ENCODE measurements at regions not wholly inside any gene's neighbourhood (a gene's known extent, or its start where the extent isn't known, plus 50 kb on each side); places are given as distances from the start of the nearest gene placed in this dataset.
"Not testable (repeated sequence)": the region's sequence is repeated elsewhere in the genome, so short reads cannot be mapped to it uniquely, and the experiment has no call there.

DNA sequence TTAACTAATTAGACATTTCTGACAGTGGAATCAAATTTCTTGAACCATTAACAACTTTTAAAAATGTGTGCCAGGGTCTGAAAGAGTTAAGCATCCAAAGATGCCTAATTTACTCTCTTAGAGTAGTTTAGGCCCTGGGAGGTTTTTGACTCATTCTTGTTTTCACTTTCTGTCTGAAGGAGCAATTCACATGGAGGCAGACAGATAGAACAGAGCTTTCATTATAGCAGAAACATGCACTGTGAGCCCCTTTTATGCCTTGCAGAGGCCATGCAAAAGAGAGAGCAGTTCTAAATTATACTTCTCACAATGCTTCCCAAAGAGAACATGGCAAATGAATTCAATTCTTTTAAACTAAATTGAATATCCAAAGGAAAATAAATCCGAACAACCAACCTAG, 554.8 kb downstream of the MFSD1 start:
- H3K9me3 ChIP-seq: no peaks in the 10 kb centered on the region
- peaks cover 4% of the 10 kb centered on the region; the same call in 1 of the 2 replicates for H3K27me3 ChIP-seq
- no peaks in the 10 kb centered on the region for H3K36me3 ChIP-seq
- H3K4me3 ChIP-seq: no peak overlapping the region
- no peak for DNase-seq

DNA sequence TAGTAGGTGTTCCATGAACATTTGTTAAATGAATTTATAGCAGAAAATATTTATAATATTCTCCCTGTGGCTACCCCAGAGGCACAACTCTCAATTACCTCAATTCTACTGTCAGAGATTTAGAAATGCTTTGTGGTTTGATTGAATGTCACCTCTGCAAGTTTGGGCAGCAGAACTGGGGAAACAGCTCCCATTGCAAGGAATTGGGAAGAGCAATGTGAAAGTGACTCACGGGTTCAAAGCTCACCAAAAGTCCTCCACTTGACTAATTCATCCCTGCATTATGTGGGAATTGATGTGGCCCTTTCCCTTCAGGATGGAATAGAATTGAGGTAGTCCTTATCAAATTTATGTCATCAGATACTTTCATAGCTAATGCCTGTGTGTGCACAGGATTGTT, 562.7 kb downstream of the MFSD1 start:
- H3K36me3 ChIP-seq: no peaks in the 10 kb centered on the region
- DNase-seq: no peak
- no peak overlapping the region for H3K4me3 ChIP-seq
- no peaks in the 10 kb centered on the region for H3K27me3 ChIP-seq
- no peaks in the 10 kb centered on the region for H3K9me3 ChIP-seq

DNA sequence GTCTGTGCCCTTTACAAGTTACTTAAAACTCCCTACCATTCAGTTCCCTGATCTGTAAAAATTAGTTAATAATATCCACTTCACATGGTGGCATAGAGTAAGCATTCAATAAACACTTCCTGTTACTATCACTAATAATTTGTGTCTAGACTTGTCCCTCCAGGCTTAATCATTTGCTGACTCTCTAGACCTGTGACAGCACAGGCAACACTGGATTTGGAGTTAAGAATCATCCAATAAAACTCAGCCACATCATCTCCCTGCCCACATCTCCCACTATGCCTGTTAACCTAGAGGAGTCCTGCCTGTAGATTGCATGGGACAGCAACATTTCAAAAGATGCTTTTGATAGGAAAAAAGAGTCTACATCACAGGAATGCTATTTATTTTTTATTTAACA, 564.6 kb downstream of the MFSD1 start:
- H3K27me3 ChIP-seq: no peaks in the 10 kb centered on the region
- H3K9me3 ChIP-seq: no peaks in the 10 kb centered on the region
- no peak overlapping the region for H3K4me3 ChIP-seq
- no peak for DNase-seq
- no peaks in the 10 kb centered on the region for H3K36me3 ChIP-seq

DNA sequence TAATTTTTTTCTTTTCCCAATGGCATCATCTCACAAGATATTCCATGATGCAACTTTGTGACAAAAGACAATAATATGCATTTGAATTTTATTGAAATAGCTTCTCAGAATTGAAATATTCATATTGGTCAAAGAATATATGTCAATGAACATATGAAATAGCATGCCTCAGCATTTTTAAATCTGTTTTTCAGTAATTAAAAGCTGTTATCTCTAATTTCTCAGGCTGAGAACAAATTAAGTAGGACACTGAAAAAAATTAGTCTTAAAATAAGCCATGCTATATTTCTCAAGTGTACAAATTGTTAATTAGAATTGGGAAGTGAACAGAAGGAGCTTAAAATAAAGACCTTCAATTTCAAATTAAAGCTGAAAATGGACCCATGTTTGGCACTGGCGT, 570.1 kb downstream of the MFSD1 start:
- no peak overlapping the region for H3K4me3 ChIP-seq
- H3K27me3 ChIP-seq: no peaks in the 10 kb centered on the region
- no peaks in the 10 kb centered on the region for H3K9me3 ChIP-seq
- H3K36me3 ChIP-seq: no peaks in the 10 kb centered on the region
- DNase-seq: no peak

DNA sequence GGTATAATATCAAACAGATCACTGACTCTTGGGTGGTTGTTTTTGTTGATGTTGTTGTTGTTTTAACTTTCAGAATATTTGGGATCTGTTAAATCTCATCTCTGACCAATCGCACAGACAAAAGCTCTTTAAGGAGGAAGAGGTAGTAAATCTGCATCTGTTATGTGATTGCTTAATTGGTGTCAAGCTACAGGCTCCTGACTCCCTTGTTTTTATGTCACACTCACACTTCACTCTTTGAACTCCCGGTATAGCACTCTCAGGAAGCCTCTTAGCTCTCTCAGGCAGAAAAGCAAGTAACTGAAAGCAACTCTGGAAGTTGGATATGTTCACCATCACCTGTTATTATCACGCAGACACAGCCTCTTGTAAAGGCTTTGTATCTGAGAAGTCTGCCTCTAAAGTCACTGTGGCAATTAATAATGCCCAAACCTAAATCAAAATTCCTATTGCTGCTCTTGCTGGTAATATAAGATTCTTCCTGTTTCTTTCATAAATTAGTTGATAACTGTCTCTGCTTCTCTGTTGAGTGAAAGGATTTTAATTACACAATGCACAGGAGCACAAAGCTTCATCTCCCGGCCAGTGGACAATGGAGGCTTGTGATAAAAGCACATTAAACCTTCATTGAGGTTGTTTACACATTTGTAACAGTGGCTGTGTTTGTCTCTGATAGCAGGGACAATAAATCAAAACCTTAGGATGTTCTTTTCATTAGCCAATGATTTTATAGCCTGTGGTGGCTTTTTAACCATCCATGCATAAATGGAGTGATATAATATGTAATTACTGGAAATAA, 576.7 kb downstream of the MFSD1 start:
- no peaks in the 10 kb centered on the region for H3K27me3 ChIP-seq
- no peak for DNase-seq
- H3K9me3 ChIP-seq: no peaks in the 10 kb centered on the region
- H3K4me3 ChIP-seq: no peak overlapping the region
- no peaks in the 10 kb centered on the region for H3K36me3 ChIP-seq

DNA sequence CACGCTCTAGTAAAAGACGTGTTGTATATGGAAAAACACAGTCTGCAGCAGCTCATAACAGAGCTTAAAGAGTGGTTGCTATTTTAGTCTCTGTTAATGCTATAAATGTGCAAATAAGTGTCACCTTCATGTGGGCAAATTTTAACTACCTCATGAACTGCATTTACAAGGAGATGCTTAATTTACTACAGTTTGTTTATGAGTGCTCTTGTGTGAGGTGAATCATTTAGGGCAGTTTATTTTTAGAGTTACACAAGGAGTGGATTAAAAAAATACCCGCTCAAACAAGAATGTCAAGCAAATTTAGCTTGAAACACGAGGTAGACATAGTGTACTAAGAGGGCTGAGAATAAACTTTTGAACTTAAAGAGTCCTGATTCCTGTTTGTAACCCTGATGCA, 579.0 kb downstream of the MFSD1 start:
- no peaks in the 10 kb centered on the region for H3K27me3 ChIP-seq
- DNase-seq: no peak

DNA sequence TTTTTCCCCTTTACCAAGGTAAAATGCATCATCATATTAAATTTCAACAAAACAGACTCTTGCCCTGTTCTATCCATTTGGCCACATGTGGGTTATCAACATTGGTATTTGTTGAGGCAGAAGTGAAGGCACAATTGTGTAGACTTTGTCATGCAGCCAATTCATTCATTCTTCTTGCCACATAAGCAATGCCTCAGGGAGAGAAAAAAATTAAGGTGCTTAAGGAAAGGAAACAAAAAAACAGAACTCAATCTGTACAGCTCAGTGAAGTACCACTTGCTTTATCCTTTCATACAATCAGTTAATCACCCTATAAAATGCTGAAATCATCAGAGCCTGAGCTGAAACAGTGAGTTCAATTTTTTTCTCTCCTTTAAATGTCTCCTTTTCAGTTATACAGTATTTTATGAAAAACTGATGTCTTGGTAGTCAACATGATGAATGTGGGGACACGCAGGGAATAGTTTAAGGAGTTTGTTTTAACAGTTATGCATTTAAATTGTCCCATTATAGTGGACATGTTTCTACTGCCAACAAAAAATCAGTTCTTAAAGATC, 588.9 kb downstream of the MFSD1 start:
- Histone ChIP-seq H3K4me3 (no peak overlapping the region), H3K9me3 (no peaks in the 10 kb centered on the region), H3K27me3 (no peaks in the 10 kb centered on the region; the same call in 1 of the 2 replicates), H3K36me3 (no peaks in the 10 kb centered on the region)
- no peak for DNase-seq

More for the DNA sequence above, 579.0 kb downstream of the MFSD1 start:
- no peak overlapping the region for H3K4me3 ChIP-seq
- no peaks in the 10 kb centered on the region for H3K36me3 ChIP-seq
- no peaks in the 10 kb centered on the region for H3K9me3 ChIP-seq

DNA sequence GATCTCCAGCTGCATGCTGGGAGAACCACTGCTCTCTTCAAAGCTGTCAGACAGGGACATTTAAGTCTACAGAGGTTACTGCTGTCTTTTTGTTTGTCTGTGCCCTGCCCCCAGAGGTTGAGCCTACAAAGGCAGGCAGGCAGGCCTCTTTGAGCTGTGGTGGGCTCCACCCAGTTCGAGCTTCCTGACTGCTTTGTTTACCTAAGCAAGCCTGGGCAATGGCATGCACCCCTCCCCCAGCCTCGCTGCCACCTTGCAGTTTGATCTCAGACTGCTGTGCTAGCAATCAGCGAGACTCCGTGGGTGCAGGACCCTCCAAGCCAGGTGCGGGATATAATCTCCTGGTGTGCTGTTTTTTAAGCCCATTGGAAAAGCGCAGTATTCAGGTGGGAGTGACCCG, 591.0 kb upstream of the IL12A start:
- not testable (repeated sequence) for H3K27me3 ChIP-seq, H3K9me3 ChIP-seq, DNase-seq, H3K36me3 ChIP-seq, H3K4me3 ChIP-seq

DNA sequence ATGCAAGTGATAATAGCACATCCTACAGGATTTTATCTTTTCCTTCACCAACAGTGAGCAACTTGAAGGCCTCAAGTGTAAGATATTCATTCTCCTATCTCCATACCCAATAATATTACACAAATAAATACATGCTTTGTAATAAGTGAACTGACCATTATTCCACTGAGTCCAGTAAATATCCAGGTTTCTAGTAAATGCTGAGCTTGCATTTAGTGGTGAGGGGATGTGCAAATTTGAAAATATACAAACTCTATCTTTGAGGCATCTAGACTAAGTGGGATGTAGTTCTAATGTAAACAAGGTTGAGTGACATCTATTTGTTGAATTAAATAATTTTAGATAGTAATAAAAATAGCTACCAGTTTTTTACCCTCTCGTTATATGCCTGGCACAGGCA, 587.6 kb upstream of the IL12A start:
- no peak for DNase-seq
- Histone ChIP-seq H3K4me3 (no peak overlapping the region), H3K36me3 (no peaks in the 10 kb centered on the region), H3K9me3 (no peaks in the 10 kb centered on the region; the same call in 1 of the 2 replicates), H3K27me3 (no peaks in the 10 kb centered on the region)

DNA sequence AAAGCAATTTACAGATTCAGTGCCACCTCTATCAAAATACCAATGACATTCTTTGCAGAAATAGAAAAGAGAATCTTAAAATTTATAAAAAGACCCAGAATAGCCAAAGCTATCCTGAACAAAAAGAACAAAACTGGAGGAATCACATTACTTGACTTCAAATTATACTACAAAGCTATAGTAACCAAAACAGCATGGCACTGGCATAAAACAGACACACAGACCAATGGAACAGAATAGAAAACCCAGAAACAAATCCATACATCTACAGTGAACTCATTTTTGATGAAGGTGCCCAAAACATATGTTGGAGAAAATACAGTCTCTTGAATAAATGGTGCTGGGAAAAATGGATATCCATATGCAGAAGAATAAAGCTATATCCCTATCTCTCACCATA, 578.9 kb upstream of the IL12A start:
- not testable (repeated sequence) for H3K27me3 ChIP-seq, H3K36me3 ChIP-seq, H3K4me3 ChIP-seq, DNase-seq
- H3K9me3 ChIP-seq: peaks cover 10% of the 10 kb centered on the region

DNA sequence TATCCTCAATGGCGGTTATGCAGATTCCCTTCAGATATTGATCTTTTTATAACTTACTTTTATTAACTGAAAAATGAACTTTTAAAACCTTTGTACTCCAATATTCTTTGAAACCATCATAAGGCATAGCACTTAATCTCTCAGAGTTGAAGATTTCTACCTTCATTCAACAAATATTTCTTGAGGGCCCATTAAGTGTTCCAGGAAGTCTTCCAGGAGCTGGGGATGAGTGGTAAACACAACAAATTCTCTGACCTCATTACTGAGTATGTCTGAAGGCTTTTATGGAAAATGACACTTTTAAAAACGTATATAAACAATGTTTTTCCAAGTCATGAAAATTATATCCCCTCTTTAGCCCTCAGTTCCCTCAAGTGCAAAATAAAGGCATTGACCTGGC, 575.3 kb upstream of the IL12A start:
- Histone ChIP-seq H3K27me3 (no peaks in the 10 kb centered on the region), H3K9me3 (peaks cover 8% of the 10 kb centered on the region), H3K36me3 (no peaks in the 10 kb centered on the region), H3K4me3 (no peak overlapping the region)
- no peak for DNase-seq

DNA sequence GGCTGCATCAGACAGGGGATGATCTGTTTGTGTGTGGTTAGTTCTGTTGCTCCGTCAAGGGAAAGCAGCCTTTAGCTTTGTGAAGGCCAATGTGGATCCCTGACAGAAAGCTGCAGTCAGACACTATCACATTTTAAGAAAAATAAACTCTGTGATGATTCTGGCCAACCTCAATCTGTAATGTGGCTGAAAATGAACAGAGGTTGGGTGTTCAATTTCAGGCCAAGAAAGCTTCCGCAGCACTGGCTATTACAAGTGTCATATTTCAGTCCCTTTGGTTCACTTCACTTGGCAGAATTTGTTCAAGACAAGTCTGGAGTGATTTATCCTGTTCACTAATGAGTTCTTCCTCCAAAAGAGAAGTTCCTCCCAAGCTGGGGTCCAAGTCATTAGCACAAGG, 571.8 kb upstream of the IL12A start:
- Histone ChIP-seq H3K36me3 (no peaks in the 10 kb centered on the region), H3K4me3 (no peak overlapping the region), H3K9me3 (no peaks in the 10 kb centered on the region; the same call in 1 of the 2 replicates), H3K27me3 (no peaks in the 10 kb centered on the region)
- DNase-seq: peak; percentile 48

DNA sequence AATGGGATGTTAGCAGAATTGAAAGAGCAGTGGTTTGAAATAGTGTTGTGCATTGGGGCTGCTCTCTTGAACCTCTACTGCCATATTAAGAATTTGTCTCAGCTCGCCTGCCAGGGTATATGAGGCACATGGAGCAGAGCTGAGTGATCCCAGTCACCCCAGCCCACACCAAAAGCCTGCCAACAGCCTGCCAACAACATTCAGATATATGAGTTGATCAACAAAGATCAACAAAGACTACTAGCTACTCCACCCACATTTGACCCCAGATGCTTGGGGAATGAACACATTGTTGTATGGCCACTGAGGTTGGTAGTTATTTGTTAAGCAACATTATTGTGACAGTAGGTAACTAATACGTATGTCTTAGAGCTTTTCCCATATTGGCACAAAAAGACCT, 570.9 kb upstream of the IL12A start:
- Histone ChIP-seq H3K4me3 (no peak overlapping the region), H3K27me3 (no peaks in the 10 kb centered on the region), H3K36me3 (no peaks in the 10 kb centered on the region), H3K9me3 (no peaks in the 10 kb centered on the region)
- DNase-seq: peak; percentile 60

DNA sequence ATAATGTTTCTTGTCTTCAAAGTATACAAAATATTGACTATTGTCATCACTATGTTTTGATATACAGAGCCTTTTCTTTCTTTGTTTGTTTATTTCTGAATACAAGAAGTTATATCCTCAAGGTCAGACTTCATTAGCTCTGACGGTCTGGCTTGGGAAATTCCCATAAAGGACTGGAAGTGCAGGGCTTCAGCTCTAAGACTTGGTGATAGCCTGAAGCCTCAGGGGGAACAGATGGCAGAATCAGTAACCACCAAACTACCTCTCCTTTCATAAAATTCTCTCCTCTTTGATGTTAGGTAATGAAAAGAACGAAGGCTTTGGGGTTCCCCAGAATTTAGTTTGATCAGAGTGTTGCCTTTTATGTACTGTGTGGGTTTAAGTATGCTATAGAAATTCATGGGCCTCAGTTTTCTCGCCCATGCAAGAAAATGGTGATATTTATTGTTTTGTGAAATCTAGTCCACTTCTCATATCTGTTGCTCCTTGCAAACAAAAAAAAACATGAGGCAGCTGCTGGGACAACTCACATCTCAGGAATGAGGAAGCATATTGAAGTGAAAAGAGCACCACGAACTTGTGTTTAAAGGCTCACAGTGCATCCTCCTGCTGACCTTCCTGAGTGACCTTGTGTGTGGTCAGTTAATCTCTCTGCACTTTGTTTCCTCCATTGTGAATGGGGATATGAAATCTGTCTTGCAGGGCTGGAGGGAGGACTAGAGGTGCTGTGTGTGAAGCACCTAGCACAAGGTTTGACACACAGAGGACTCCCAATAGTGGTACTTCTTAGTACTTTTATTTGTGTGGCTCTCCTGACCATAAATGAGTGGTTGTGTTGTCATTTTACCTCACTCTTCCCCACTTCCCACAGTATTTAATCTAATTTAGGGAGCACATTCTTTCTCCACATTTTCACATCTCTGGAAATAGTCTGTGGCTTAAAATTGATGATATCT, 569.8 kb upstream of the IL12A start:
- no peak overlapping the region for H3K4me3 ChIP-seq
- no peaks in the 10 kb centered on the region for H3K27me3 ChIP-seq
- no peaks in the 10 kb centered on the region for H3K36me3 ChIP-seq
- peak; percentile 36 for DNase-seq
- H3K9me3 ChIP-seq: no peaks in the 10 kb centered on the region

DNA sequence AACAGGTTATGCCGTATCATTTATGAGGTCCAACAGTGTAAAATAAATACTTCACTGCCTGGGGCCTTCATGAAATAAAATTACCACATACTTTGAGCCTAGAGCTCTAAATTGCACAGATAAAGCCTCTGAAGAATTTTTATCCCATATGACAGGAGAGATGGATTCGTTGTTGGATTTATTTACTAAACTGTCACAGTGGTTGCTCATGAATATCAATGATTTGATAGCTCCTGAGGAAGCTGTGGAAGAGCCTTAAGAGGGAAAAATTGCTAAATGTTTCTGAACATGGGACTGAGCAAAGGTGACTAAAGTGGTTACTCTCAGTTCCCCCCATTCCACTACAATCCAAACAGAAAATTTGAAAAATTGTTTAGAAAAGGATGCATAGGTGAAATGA, 558.9 kb upstream of the IL12A start:
- Histone ChIP-seq H3K36me3 (no peaks in the 10 kb centered on the region), H3K9me3 (no peaks in the 10 kb centered on the region), H3K27me3 (no peaks in the 10 kb centered on the region), H3K4me3 (no peak overlapping the region)
- DNase-seq: no peak

DNA sequence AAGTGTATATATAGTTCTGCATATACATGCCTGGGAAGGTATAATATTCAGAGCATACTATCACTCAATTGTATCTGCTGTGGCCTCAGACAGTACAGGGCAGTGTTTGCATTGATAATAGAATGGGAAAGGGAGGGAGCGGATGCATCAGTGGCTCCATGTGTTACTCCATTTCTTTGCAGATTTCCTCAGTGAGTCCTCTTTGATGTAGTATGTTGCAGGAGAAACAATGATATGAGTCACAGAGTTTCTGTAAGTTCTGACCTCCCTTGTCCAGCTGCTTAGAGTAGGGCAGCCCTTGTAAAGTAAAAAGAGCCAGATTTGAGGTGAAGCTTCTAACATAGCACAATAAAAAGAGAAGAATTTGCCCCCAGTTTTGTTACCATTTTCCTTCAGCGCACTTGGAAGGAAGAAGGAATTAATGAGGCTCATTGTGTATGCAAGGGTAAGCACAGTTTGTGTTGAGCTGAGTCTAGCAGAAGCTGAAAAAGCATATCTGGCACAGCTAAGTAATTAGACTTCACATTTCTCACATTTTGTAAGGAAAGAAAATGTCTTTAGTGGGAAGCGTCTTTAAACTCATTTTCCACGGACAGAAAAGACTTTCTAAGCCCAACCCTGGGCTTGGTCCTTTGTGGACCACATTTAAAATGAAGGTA, 555.8 kb upstream of the IL12A start:
- H3K9me3 ChIP-seq: no peaks in the 10 kb centered on the region
- H3K36me3 ChIP-seq: no peaks in the 10 kb centered on the region
- DNase-seq: no peak
- H3K27me3 ChIP-seq: no peaks in the 10 kb centered on the region; the same call in 1 of the 2 replicates
- H3K4me3 ChIP-seq: no peak overlapping the region

DNA sequence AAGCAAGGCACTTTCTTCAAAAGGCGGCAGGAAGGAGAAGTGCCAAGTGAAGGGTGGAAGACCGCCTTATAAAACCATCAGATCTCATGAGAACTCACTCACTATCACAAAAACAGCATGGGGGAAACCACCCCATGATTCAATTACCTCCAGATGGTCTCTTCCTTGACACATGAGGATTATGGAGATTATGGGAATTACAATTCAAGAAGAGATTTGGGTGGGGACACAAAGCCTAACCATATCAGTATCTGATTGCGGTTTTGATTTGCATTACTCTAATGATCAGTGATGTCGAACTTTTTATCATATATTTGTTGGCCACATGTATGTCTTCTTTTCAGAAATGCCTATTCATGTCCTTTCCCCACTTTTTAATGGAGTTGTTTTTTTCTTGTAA, 549.3 kb upstream of the IL12A start:
- Histone ChIP-seq H3K36me3 (no peaks in the 10 kb centered on the region), H3K9me3 (no peaks in the 10 kb centered on the region), H3K27me3 (no peaks in the 10 kb centered on the region; the same call in 1 of the 2 replicates), H3K4me3 (no peak overlapping the region)
- no peak for DNase-seq

Measured in MG63 (cell line).